ENCODE measurements at regions not wholly inside any gene's neighbourhood (a gene's known extent, or its start where the extent isn't known, plus 50 kb on each side); places are given as distances from the start of the nearest gene placed in this dataset.

- intact Hi-C loops (cut with DNase I; ENCODE audit: low total_unique reads): no loop called here
- no peak overlapping the region for H3K27ac ChIP-seq
- no peak for TF ChIP-seq POLR2A (IDR thresholded peaks at IDR 0.05)
- TF ChIP-seq POLR2AphosphoS5 (IDR thresholded peaks at IDR 0.05): no peak
- TF ChIP-seq, protein P1, sequence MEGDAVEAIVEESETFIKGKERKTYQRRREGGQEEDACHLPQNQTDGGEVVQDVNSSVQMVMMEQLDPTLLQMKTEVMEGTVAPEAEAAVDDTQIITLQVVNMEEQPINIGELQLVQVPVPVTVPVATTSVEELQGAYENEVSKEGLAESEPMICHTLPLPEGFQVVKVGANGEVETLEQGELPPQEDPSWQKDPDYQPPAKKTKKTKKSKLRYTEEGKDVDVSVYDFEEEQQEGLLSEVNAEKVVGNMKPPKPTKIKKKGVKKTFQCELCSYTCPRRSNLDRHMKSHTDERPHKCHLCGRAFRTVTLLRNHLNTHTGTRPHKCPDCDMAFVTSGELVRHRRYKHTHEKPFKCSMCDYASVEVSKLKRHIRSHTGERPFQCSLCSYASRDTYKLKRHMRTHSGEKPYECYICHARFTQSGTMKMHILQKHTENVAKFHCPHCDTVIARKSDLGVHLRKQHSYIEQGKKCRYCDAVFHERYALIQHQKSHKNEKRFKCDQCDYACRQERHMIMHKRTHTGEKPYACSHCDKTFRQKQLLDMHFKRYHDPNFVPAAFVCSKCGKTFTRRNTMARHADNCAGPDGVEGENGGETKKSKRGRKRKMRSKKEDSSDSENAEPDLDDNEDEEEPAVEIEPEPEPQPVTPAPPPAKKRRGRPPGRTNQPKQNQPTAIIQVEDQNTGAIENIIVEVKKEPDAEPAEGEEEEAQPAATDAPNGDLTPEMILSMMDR (IDR thresholded peaks at IDR 0.05): no peak
- no peaks in the 10 kb centered on the region for H3K27me3 ChIP-seq
- H3K4me3 ChIP-seq: no peak overlapping the region
- peaks cover 5 to 7% of the 10 kb centered on the region in 2 donors for H3K9me3 ChIP-seq
- DNase-seq (ENCODE audit: low spot score in 2 of 2): no peak
- H3K4me1 ChIP-seq: no peaks in the 10 kb centered on the region
- H3K36me3 ChIP-seq: no peaks in the 10 kb centered on the region
These were observed 104.9 kb upstream of the HS3ST4 start for GRCh38 chr16:25586826-25587225.

- intact Hi-C loops (cut with DNase I; ENCODE audit: low total_unique reads): no loop called here
- H3K4me1 ChIP-seq: no peaks in the 10 kb centered on the region
- no peaks in the 10 kb centered on the region for H3K27me3 ChIP-seq
- no peak for TF ChIP-seq POLR2AphosphoS5 (IDR thresholded peaks at IDR 0.05)
- TF ChIP-seq, protein P1 (IDR thresholded peaks at IDR 0.05): no peak
- TF ChIP-seq POLR2A (IDR thresholded peaks at IDR 0.05): no peak
- no peak for DNase-seq (ENCODE audit: low spot score in 2 of 2)
- H3K9me3 ChIP-seq: peaks cover 5 to 7% of the 10 kb centered on the region in 2 donors
- H3K4me3 ChIP-seq: no peak overlapping the region
- H3K27ac ChIP-seq: no peak overlapping the region
- H3K36me3 ChIP-seq: no peaks in the 10 kb centered on the region
These were observed 106.2 kb upstream of the HS3ST4 start for GRCh38 chr16:25585526-25585925.

- no peaks in the 10 kb centered on the region for H3K36me3 ChIP-seq
- H3K9me3 ChIP-seq: peaks cover 5 to 7% of the 10 kb centered on the region in 2 donors
- H3K4me3 ChIP-seq: no peak overlapping the region
- intact Hi-C loops (cut with DNase I; ENCODE audit: low total_unique reads): no loop called here
- TF ChIP-seq POLR2A (IDR thresholded peaks at IDR 0.05) (no peak), POLR2AphosphoS5 (IDR thresholded peaks at IDR 0.05) (no peak)
- TF ChIP-seq, protein P1 (IDR thresholded peaks at IDR 0.05): no peak
- H3K4me1 ChIP-seq: no peaks in the 10 kb centered on the region
- no peaks in the 10 kb centered on the region for H3K27me3 ChIP-seq
- DNase-seq (ENCODE audit: low spot score in 2 of 2): no peak
- H3K27ac ChIP-seq: no peak overlapping the region
These were observed 111.7 kb upstream of the HS3ST4 start for GRCh38 chr16:25580041-25580440.

GRCh38 chr16:25575363-25575762, 116.4 kb upstream of the HS3ST4 start:
- DNase-seq (ENCODE audit: low spot score in 2 of 2): no peak
- intact Hi-C loops (cut with DNase I; ENCODE audit: low total_unique reads): no loop called here

DNA sequence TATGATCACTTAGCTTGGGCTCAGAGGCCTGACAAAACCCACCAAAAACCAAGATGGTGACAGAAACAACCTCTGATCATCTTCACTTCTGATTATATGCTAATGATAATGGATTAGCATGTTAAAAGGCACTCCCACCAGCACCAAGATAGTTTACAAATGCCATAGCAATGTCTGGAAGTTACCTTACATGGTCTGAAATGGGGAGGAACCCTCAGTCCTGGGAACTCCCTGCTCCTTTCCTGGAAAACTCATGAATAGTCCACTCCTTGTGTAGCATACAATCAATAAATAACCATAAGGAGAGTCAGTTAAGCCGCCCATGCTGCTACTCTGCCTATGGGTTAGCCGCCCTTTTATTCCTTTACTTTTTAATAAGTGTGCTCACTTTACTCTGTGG, 120.0 kb upstream of the HS3ST4 start:
- TF ChIP-seq POLR2AphosphoS5 (IDR thresholded peaks at IDR 0.05) (no peak), POLR2A (IDR thresholded peaks at IDR 0.05) (no peak)
- TF ChIP-seq, protein P1 (IDR thresholded peaks at IDR 0.05): no peak
- no peak for DNase-seq (ENCODE audit: low spot score in 2 of 2)
- intact Hi-C loops (cut with DNase I; ENCODE audit: low total_unique reads): no loop called here
- no peaks in the 10 kb centered on the region for H3K4me1 ChIP-seq
- no peaks in the 10 kb centered on the region for H3K9me3 ChIP-seq
- no peak overlapping the region for H3K4me3 ChIP-seq
- H3K36me3 ChIP-seq: no peaks in the 10 kb centered on the region
- H3K27me3 ChIP-seq: no peaks in the 10 kb centered on the region
- H3K27ac ChIP-seq: no peak overlapping the region

More at GRCh38 chr16:25575363-25575762, 116.4 kb upstream of the HS3ST4 start:
- TF ChIP-seq POLR2A (IDR thresholded peaks at IDR 0.05) (no peak), POLR2AphosphoS5 (IDR thresholded peaks at IDR 0.05) (no peak)
- TF ChIP-seq, protein P1 (IDR thresholded peaks at IDR 0.05): no peak
- Histone ChIP-seq H3K4me3 (no peak overlapping the region), H3K36me3 (no peaks in the 10 kb centered on the region), H3K4me1 (no peaks in the 10 kb centered on the region), H3K27ac (no peak overlapping the region), H3K27me3 (no peaks in the 10 kb centered on the region), H3K9me3 (no peaks in the 10 kb centered on the region)
